ENCODE measurements at regions not wholly inside any gene's neighbourhood (a gene's known extent, or its start where the extent isn't known, plus 50 kb on each side); places are given as distances from the start of the nearest gene placed in this dataset.

DNA sequence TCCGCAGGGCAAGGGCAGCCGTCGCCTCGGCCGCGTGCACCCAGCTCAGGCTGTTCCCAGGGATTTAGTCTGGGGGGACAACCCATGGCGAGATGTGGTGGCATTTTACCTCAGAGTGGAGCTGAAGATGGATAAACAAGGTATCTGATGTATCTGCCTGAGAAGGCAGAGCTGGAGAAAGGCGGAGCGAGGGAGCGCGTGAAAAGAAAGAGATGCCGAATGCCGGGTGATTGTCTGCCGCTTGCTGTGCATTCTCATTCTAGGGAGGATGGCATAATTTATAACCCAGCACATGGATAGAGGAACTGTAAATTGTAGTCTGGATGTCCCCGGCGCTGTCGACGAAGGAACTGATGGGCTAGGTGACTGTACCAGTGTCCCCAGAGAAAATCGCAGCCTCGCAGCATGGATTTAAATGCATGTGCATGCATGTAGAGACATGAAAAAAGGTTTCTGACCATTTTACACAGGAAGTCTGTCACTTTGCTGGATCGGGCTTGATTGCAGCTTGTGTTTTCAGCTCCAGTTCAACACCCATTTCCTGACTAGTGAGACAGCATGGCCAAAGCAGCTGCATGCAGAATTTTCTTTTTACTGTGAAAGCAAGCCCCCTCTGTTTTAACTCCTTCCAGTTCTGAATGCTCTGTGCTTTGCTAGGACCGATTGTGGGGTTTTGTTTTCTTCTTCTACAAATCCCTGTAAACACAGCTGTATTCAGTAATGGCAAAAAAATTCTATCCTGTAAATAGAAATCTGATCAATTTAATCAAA, 149.7 kb downstream of the PRL start:
- TF ChIP-seq, protein P1, sequence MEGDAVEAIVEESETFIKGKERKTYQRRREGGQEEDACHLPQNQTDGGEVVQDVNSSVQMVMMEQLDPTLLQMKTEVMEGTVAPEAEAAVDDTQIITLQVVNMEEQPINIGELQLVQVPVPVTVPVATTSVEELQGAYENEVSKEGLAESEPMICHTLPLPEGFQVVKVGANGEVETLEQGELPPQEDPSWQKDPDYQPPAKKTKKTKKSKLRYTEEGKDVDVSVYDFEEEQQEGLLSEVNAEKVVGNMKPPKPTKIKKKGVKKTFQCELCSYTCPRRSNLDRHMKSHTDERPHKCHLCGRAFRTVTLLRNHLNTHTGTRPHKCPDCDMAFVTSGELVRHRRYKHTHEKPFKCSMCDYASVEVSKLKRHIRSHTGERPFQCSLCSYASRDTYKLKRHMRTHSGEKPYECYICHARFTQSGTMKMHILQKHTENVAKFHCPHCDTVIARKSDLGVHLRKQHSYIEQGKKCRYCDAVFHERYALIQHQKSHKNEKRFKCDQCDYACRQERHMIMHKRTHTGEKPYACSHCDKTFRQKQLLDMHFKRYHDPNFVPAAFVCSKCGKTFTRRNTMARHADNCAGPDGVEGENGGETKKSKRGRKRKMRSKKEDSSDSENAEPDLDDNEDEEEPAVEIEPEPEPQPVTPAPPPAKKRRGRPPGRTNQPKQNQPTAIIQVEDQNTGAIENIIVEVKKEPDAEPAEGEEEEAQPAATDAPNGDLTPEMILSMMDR (conservative IDR thresholded peaks at IDR 0.05; ENCODE audit: low read length), result no peak
- no peak for TF ChIP-seq EZH2phosphoT487 (IDR thresholded peaks at IDR 0.05; ENCODE audit: borderline replicate concordance, low read depth, low read length)
